K562 (cell line): ENCODE measurements at regions not wholly inside any gene's neighbourhood (a gene's known extent, or its start where the extent isn't known, plus 50 kb on each side); places are given as distances from the start of the nearest gene placed in this dataset.

ENCODE experiments used
- ATAC-seq: fragments of 200-7000 bp; cut with Tn5 transposase; 3 replicates; pipeline ENCODE4 v1.9.1; 2020; ENCODE audit warnings: moderate library complexity
- BruUV-seq: library from RNA; stranded (reverse); fragments of 400-500 nt; replicated peaks from 2 replicates; lab custom pipeline; 2021; lab: Mats Ljungman, UMichigan
- CTCF ChIA-PET: fragments of 300-600 bp; formaldehyde crosslinking; extraction: SDS; loops from one replicate; lab custom pipeline; 2021; ENCODE audit warnings: low intra/inter-chr PET ratio; lab: Yijun Ruan, JAX
- POLR2A ChIA-PET: fragments of 300-600, 350-650 bp; sonication (Branson Sonifier 250); formaldehyde crosslinking; extraction: SDS; loops from one replicate; lab custom pipeline; 2021; ENCODE audit warnings: antibody characterized with exemption, inconsistent platforms; lab: Yijun Ruan, JAX
- DNase-seq, 4 experiments: peaks; one replicate each; pipeline versions ENCODE4 v3.0.0 to v3.0.0-alpha.2; 2011 to 2018; ENCODE audit warnings: low spot score in 3 of 4, mixed read lengths in 3 of 4; ENCODE audit errors: extremely low read depth in 1 of 4
- FAIRE-seq: peaks from 2 replicates; lab custom pipeline; 2011; peaks lifted over from hg19 to GRCh38; lab: Jason Lieb, UNC
- H2AFZ ChIP-seq: 2 replicates; pipeline ENCODE4 v1.6.0; 2011; ENCODE audit warnings: low read depth, low read length, control low read depth, inconsistent platforms
- H3K27ac ChIP-seq: fragments of 200-600 bp; 3 replicates; pipeline ENCODE4 v1.8.0; 2011; ENCODE audit warnings: low read depth, mild to moderate bottlenecking, control low read depth, inconsistent platforms, low read length, moderate library complexity, mixed read lengths; ENCODE audit errors: extremely low read depth
- H3K27me3 ChIP-seq, 2 experiments: fragments of 300-600 bp in 1 of 2; 2 replicates in 1 of 2; 3 replicates in 1 of 2; pipeline versions ENCODE4 v1.6.0 to v1.8.0; 2011; ENCODE audit warnings: inconsistent platforms in 2 of 2, low read length in 2 of 2, mild to moderate bottlenecking in 1 of 2, mixed read lengths in 1 of 2, moderate library complexity in 1 of 2; ENCODE audit not compliant: control insufficient read depth in 2 of 2, insufficient read depth in 2 of 2
- H3K36me3 ChIP-seq: fragments of 300-600 bp; 3 replicates; pipeline ENCODE4 v1.8.0; 2011; ENCODE audit warnings: mild to moderate bottlenecking, low read length, inconsistent platforms; ENCODE audit not compliant: control insufficient read depth, insufficient read depth
- H3K4me1 ChIP-seq, 2 experiments: fragments of 200-600 bp in 1 of 2; replicated peaks in 1 of 2; 2 replicates in 1 of 2; 3 replicates in 1 of 2; pipeline versions ENCODE4 v1.5.1 to v1.8.0; 2011; ENCODE audit warnings: inconsistent platforms in 2 of 2, low read length in 2 of 2, mild to moderate bottlenecking in 1 of 2, mixed read lengths in 1 of 2, moderate library complexity in 1 of 2; ENCODE audit not compliant: control insufficient read depth in 2 of 2, insufficient read depth in 2 of 2
- H3K4me2 ChIP-seq: 2 replicates; pipeline ENCODE4 v1.6.1; 2011; ENCODE audit warnings: low read length, control low read depth, inconsistent platforms, mixed read lengths; ENCODE audit not compliant: insufficient read depth
- H3K4me3 ChIP-seq: fragments of 200-600 bp; sonication (generic), shearing (Covaris generic); 2 replicates; pipeline ENCODE4 v1.5.1; 2016; ENCODE audit warnings: control low read depth, inconsistent platforms
- H3K79me2 ChIP-seq: fragments of 200-600 bp; 3 replicates; pipeline ENCODE4 v1.8.0; 2011; ENCODE audit warnings: low read length, inconsistent platforms; ENCODE audit not compliant: control insufficient read depth, insufficient read depth
- H3K9ac ChIP-seq, 2 experiments: 2 replicates each; pipeline versions ENCODE4 v1.6.0 to v1.6.1; 2011; ENCODE audit warnings: low read depth in 2 of 2, low read length in 2 of 2, control low read depth in 1 of 2, inconsistent platforms in 1 of 2, mild to moderate bottlenecking in 1 of 2, mixed read lengths in 1 of 2; ENCODE audit not compliant: insufficient read depth in 1 of 2
- H3K9me1 ChIP-seq: one replicate; pipeline ENCODE4 v1.6.0; 2011; ENCODE audit warnings: inconsistent platforms, mild to moderate bottlenecking, low read length, moderate library complexity; ENCODE audit not compliant: control insufficient read depth, insufficient read depth
- H3K9me3 ChIP-seq: replicated peaks from 2 replicates; pipeline ENCODE4 v1.5.1; 2011; ENCODE audit warnings: low read depth, low read length, inconsistent platforms; ENCODE audit not compliant: control insufficient read depth, insufficient read depth
- H4K20me1 ChIP-seq: replicated peaks from 2 replicates; pipeline ENCODE4 v1.6.1; 2011; ENCODE audit warnings: low read length, inconsistent platforms, mixed read lengths; ENCODE audit not compliant: control insufficient read depth, insufficient read depth
- ARID1B ChIP-seq: fragments of 450-650 bp; IDR thresholded peaks from 2 replicates; pipeline ENCODE4 v1.6.1; 2016; ENCODE audit warnings: antibody characterized with exemption, mild to moderate bottlenecking, inconsistent platforms
- DPF2 ChIP-seq: fragments of 450-650 bp; IDR thresholded peaks from 2 replicates; pipeline ENCODE4 v1.6.1; 2016
- XRCC5 ChIP-seq: fragments of 200-400 bp; formaldehyde crosslinking; IDR thresholded peaks from 2 replicates; pipeline ENCODE4 v1.6.1; 2017; ENCODE audit warnings: low read depth, mild to moderate bottlenecking, low read length
- WGBS: fragments of 100-300 bp; shearing (Covaris generic); methylation state at CpG from one replicate; pipeline ENCODE4 v1.1.6; 2016; ENCODE audit warnings: low coverage, mixed read lengths; ENCODE audit not compliant: insufficient coverage; ENCODE audit errors: missing lambda C conversion rate; 5-methylcytosine and 5-hydroxymethylcytosine counted together
- in situ Hi-C: fragments of 300-500 bp; cut with MboI; formaldehyde crosslinking; loops from 4 replicates; pipeline ENCODE4 v1.15.0; 2018; ENCODE audit warnings: inconsistent platforms, mixed read lengths
- intact Hi-C: fragments of 100-400 bp; cut with micrococcal nuclease; formaldehyde crosslinking; loops from 2 replicates; pipeline ENCODE4 v1.14.2; 2022
- TF ChIP-seq, protein P1 (sequence below), 2 experiments: fragments of 450-650 bp in 1 of 2; IDR thresholded peaks; 2 replicates each; pipeline ENCODE4 v1.6.1; 2011 to 2017; ENCODE audit warnings: low read depth in 2 of 2, antibody characterized with exemption in 1 of 2, borderline replicate concordance in 1 of 2, low read length in 1 of 2, mild to moderate bottlenecking in 1 of 2, mixed read lengths in 1 of 2; ENCODE audit not compliant: control insufficient read depth in 1 of 2
- TF ChIP-seq, protein P2 (sequence below): fragments of 250-450 bp; sonication (Bioruptor Pico); IDR thresholded peaks from 2 replicates; pipeline ENCODE4 v1.4.0; 2020
- TF ChIP-seq, protein P3 (sequence below): IDR thresholded peaks from 2 replicates; pipeline ENCODE4 v1.6.1; 2012; ENCODE audit warnings: low read depth, low read length, improper control_type of control experiment, borderline replicate concordance

DNA sequence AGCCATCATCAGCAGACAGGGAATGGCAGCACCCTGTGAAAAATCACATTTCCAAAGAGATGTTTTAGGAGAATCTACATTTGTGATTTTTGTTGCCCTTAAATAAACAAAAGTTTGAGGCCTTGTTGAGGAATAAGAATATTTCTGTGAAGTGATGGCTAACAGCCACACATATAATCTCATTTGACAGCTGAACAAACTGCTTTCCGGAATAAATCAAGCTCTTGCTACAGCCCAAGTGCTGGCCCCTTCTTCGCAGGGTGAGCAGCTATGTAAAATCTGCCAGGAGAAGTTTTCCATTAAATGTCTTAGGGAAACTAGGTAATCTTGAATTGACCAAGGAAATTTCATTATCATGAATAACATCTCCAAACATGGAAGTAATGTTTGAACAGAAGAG, 106.4 kb upstream of the GPM6B start:
- peaks cover 0 to 6% of the 10 kb centered on the region in 2 experiments; a peak in 2 of 5 replicates for H3K27me3 ChIP-seq
- 0% methylated on average over 2 of the region's 2 CpGs for WGBS
- BruUV-seq: no TSS peak
- no peaks in the 10 kb centered on the region for H3K36me3 ChIP-seq
- H3K9me3 ChIP-seq: no peaks in the 10 kb centered on the region
- no peak overlapping the region for H3K4me3 ChIP-seq
- no peak overlapping the region for H3K4me2 ChIP-seq
- DNase-seq (no peak), ATAC-seq (no peak), FAIRE-seq (no peak)
- H3K9me1 ChIP-seq: no peaks in the 10 kb centered on the region
- CTCF ChIA-PET: no interaction called here
- H3K9ac ChIP-seq: no peak overlapping the region
- no peaks in the 10 kb centered on the region for H3K79me2 ChIP-seq
- in situ Hi-C loops: no loop called here
- no peak overlapping the region for H2AFZ ChIP-seq
- H3K27ac ChIP-seq: no peak overlapping the region
- no peaks in the 10 kb centered on the region for H3K4me1 ChIP-seq
- intact Hi-C loops: loop anchor here (10.0 kb wide), 1 partner anchor 102 kb away; the partner anchor contains the start of gene GEMIN8
- POLR2A ChIA-PET: interaction anchor here (1.0 to 1.1 kb wide), 2 partner anchors 11 to 42 kb away, joined by 3 to 7 read pairs; no protein-coding TSS in a partner anchor
- no peaks in the 10 kb centered on the region for H4K20me1 ChIP-seq
- TF ChIP-seq XRCC5 (no peak), DPF2 (no peak), ARID1B (no peak)
- TF ChIP-seq, protein P1, sequence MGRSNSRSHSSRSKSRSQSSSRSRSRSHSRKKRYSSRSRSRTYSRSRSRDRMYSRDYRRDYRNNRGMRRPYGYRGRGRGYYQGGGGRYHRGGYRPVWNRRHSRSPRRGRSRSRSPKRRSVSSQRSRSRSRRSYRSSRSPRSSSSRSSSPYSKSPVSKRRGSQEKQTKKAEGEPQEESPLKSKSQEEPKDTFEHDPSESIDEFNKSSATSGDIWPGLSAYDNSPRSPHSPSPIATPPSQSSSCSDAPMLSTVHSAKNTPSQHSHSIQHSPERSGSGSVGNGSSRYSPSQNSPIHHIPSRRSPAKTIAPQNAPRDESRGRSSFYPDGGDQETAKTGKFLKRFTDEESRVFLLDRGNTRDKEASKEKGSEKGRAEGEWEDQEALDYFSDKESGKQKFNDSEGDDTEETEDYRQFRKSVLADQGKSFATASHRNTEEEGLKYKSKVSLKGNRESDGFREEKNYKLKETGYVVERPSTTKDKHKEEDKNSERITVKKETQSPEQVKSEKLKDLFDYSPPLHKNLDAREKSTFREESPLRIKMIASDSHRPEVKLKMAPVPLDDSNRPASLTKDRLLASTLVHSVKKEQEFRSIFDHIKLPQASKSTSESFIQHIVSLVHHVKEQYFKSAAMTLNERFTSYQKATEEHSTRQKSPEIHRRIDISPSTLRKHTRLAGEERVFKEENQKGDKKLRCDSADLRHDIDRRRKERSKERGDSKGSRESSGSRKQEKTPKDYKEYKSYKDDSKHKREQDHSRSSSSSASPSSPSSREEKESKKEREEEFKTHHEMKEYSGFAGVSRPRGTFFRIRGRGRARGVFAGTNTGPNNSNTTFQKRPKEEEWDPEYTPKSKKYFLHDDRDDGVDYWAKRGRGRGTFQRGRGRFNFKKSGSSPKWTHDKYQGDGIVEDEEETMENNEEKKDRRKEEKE (IDR thresholded peaks at IDR 0.05; ENCODE audit: borderline replicate concordance in 1 of 2, control insufficient read depth in 1 of 2, low read depth in 2 of 2, low read length in 1 of 2): no peak
- TF ChIP-seq, protein P2, sequence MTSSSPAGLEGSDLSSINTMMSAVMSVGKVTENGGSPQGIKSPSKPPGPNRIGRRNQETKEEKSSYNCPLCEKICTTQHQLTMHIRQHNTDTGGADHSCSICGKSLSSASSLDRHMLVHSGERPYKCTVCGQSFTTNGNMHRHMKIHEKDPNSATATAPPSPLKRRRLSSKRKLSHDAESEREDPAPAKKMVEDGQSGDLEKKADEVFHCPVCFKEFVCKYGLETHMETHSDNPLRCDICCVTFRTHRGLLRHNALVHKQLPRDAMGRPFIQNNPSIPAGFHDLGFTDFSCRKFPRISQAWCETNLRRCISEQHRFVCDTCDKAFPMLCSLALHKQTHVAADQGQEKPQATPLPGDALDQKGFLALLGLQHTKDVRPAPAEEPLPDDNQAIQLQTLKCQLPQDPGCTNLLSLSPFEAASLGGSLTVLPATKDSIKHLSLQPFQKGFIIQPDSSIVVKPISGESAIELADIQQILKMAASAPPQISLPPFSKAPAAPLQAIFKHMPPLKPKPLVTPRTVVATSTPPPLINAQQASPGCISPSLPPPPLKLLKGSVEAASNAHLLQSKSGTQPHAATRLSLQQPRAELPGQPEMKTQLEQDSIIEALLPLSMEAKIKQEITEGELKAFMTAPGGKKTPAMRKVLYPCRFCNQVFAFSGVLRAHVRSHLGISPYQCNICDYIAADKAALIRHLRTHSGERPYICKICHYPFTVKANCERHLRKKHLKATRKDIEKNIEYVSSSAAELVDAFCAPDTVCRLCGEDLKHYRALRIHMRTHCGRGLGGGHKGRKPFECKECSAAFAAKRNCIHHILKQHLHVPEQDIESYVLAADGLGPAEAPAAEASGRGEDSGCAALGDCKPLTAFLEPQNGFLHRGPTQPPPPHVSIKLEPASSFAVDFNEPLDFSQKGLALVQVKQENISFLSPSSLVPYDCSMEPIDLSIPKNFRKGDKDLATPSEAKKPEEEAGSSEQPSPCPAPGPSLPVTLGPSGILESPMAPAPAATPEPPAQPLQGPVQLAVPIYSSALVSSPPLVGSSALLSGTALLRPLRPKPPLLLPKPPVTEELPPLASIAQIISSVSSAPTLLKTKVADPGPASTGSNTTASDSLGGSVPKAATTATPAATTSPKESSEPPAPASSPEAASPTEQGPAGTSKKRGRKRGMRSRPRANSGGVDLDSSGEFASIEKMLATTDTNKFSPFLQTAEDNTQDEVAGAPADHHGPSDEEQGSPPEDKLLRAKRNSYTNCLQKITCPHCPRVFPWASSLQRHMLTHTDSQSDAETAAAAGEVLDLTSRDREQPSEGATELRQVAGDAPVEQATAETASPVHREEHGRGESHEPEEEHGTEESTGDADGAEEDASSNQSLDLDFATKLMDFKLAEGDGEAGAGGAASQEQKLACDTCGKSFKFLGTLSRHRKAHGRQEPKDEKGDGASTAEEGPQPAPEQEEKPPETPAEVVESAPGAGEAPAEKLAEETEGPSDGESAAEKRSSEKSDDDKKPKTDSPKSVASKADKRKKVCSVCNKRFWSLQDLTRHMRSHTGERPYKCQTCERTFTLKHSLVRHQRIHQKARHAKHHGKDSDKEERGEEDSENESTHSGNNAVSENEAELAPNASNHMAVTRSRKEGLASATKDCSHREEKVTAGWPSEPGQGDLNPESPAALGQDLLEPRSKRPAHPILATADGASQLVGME: no peak
- TF ChIP-seq, protein P3, sequence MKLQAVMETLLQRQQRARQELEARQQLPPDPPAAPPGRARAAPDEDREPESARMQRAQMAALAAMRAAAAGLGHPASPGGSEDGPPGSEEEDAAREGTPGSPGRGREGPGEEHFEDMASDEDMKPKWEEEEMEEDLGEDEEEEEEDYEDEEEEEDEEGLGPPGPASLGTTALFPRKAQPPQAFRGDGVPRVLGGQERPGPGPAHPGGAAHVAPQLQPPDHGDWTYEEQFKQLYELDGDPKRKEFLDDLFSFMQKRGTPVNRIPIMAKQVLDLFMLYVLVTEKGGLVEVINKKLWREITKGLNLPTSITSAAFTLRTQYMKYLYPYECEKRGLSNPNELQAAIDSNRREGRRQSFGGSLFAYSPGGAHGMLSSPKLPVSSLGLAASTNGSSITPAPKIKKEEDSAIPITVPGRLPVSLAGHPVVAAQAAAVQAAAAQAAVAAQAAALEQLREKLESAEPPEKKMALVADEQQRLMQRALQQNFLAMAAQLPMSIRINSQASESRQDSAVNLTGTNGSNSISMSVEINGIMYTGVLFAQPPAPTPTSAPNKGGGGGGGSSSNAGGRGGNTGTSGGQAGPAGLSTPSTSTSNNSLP: no peak
